ENCODE measurements at regions not wholly inside any gene's neighbourhood (a gene's known extent, or its start where the extent isn't known, plus 50 kb on each side); places are given as distances from the start of the nearest gene placed in this dataset.

DNA sequence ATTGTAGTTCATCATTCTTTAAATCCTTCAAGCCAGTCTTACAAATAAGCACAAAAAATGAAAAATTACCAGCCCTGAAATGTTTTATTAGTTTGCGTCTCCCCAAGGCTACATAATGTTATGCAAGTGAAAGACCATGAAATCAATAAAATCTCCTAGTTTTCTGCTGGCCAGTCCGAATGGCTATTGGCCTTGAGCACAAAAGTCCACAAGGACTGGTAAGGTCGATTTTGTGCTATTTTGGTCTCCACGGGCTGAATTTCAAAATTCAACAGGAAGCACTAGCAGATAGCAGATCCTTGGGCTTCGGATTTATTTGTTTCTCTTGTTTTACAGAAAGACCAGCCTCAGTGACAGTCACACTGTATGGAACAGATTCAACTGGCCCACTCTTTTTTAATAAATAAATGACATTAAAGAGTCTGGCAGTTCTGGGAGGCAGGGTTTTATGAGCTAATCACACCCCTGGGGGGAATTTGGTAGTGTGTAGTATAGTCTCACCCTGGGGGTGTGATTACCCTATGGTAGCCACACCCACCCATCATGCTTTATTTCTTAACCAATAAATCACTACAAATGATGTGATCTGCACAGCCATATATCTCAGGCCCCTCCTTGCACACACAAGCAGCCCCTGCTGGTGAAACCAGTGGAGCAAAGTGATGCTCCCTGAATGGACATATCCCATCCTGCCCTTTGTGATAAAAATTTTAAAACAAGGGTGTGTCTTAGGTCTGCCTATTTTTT lies 51.1 kb upstream of the TMEM33 start:
- no peak for DNase-seq (ENCODE audit: low read depth in 2 of 2)

DNA sequence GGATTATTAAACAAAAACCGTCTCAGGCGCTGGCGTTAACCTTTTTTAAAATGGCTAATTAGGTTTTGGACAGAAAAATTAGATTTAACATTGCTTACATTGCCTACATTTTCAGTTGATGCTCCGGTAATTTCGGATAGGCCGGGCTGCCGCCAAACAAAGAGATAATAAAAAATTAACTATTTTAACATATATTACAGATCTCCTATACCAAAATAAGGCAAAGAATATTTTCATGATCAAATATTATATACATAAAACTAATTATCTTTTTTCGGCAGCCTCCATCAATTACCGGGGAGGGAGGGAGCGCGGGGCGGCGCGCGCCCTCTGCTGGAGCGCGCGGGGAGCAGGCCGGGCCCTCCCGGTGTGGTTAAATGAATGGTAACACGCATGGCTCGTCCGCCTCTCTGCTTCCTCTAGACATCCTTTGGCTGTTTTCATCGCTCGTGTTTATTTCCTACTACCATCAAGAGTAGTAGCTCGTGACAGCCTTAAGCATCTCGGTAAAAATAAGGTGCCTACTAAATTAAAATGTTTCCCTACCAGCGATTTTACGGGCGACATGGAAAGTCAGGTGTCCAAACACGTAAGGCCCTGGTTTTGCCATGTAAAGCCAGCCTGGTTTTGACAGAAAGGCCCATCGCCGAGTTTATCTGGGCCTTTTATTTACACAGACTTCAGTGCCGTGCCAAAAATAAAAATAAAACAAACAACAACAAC lies 52.4 kb upstream of the TMEM33 start:
- DNase-seq (ENCODE audit: low read depth in 2 of 2) = peak; percentile 33 to 36

DNA sequence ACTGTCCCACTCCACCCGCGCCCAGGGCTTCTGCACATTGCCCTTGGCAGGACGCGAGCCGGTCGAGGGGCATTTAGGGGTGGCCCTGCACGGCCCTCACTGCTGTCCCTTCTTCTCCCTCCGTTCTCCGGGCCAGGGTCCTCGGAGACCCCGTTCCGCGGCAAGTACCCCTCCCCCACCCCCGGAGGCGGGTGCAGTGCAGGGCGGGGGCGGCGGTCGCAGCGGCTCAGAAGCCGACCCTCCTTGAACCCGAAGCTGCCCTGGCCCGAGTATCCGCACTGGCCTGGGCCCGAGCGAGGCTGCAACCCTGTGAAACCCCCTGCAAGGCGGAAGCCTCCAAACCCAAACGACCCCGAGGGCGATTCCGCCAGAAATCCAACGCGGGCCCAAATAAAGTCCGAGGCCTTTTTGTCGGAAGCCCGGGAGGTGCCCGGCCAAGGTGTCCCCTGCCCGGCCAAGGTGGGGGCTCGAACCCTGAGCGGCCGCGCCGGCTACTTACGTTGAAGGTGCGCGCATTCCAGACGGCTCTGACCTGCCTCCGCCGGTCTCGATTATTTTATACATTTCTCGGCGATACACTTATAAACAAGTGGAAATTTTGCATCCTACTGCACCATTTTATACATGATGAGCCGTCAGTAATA lies 53.1 kb upstream of the TMEM33 start:
- no peak for DNase-seq (ENCODE audit: low read depth in 2 of 2)

DNA sequence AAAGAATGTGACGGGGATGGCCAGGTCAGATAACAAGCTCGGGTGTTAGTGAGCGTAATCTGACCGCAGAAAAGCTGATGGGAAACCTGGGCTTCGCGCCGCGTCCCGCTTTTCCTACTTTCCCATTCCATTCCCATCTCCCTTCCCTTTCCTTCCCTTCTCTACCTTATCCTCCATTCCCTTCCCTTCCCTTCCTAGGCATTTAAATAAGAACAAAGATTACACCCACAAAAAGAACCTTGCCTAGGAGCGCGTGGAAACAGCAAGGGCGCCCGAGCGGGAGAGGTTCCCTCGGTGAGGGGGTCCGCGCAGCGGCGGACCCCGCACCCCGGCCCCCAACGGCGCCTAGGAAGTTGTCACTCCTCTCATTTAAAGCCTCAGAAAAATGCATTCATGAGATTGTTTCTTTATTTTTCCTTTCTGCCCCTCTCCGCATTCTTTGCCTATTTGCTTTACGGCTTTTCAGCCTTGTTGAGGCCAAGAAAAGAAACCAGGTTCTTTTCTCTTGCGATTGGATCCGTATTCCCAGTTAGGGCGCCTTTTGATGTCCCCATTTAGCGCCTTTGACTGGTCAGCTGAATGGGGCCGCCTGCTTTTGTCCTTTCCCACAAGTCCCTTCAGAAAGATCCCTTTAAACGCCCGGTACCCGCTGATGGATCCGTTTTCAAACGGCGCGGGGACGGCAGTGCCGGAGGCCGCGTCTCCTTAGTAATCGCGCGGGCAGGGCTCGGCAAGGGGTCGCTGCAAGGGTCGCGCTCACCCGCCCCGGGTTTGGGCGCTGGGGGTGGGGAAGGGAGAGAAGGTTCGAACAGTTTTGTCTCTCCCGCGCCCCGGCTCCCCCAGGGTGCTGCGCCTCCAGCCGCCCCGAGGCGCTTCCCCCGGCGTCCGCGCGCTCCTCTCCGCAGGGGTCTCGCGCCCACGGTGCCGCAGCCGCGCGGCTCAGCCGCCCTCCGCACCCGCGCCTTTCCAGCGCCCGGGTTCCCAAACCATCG lies 54.1 kb upstream of the TMEM33 start:
- DNase-seq (ENCODE audit: low read depth in 2 of 2) = no peak

DNA sequence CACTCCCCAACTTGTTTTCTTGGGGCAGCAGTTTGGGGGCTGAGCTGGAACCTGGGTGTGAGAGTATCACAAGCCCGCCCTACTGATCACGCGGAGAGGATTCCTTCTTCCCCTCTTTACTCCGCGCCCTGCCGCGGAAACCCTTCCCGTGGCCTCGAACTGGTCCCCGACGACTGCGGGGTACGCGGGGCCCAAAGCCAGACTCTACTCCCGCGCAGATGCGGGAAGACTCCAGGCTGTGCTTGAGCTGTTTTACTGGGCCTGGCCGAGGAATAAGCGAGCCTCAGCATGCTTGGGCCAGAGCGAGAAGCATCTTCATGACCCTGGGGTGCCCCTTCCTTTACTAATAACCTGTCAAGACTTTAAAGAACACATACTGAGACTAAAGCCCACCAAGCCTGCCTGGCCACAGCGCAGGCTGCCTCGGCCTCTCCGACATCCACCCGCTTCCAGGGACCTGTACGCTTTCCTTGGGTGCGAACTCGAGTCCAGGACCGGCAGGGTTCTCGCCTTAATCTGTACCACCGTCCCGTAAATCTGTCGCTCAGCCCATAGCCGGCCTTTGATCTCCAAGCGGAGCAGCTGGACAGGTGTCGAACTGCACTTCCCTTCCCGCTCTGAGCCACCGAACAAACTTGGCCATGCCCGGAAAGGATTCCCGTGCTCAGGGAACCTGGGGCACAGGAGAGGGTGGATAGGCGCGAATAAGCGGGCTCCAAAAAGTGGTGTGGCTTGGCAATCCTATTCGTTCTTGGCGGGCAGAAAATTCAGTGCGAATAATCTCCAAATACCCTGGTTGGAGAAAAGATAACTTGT lies 55.0 kb upstream of the TMEM33 start:
- no peak for DNase-seq (ENCODE audit: low read depth in 2 of 2)

DNA sequence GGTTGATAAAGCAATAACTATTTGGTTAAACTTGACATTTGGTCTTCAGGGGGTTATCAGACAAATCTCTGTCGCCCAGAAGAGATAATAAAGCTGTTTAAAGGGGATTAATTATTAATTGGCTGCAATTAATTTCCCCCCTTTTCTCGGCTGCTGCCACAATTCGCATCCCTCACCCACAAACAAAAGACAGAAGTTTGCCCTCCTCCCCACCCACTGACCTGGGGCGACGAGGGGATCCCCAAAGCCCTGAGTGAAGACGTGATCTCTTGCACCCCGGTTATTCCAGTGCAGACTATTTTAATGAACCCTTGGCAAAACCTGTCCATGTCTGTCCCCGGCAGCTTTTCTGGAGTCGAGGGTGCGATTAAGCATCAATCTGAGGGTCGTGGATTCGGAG lies 55.7 kb upstream of the TMEM33 start:
- DNase-seq (ENCODE audit: low read depth in 2 of 2) = no peak

DNA sequence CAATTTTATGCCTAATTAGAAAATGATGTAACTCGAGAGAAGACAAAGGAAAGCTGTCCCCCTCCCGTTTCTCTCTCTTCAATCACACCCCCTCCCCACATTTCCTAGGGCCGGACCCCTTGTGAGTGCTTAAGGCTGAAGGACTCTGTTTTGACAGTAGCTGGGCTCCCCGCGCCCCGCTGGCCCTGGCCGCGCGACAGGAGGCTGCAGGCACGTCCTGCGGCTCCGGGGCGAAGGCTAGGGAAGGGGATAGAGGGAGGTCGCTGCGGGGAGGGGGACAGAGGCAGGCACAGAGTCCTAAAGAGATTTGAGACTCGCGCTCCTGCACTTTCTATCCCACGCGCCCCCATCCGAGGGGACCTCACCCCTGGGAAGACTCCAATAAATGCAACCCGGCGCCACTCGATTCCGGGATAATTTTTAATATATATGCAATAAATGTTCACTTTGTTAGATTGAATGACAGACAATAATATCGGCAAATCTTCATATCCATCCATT lies 56.2 kb upstream of the TMEM33 start:
- DNase-seq (ENCODE audit: low read depth in 2 of 2) = no peak

DNA sequence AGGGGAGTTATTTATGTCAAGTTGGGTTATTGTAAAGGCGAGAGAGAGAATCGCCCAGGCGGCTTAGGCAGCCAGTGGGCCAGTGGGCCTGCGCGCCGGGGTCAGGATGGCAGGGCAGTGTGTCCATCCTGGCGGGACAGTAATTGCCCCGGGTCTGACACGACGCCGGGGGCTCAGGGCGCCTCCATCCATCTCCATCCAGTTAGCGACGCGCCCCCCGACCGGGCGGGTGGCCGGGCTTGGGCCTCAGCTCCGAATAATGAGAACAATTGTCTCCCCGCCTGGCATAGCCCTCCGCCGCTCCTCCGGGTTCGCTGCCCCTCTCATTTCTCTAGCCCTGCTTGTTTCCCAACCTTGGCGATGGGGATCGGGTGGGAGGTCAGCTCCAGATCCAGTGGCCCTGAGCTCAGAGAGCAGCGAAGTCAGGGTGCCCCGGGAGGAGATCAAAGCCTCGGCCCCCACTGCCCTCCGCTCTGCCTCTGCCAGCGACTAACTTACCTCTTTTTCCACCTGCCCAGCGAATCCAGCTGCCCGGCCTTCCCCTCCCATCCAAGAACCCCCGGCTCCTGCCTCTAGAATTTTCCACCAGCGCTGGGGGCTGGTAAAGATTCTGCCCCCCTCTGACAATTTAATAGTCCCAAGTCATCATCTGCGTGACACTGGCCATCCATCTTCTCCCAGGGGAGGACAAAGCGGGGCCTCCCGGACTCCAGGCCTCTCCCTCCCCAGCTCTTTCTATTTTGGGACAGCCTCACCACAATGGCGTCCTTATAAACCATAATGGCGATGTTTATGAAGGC lies 56.9 kb upstream of the TMEM33 start:
- DNase-seq (ENCODE audit: low read depth in 2 of 2) = no peak

DNA sequence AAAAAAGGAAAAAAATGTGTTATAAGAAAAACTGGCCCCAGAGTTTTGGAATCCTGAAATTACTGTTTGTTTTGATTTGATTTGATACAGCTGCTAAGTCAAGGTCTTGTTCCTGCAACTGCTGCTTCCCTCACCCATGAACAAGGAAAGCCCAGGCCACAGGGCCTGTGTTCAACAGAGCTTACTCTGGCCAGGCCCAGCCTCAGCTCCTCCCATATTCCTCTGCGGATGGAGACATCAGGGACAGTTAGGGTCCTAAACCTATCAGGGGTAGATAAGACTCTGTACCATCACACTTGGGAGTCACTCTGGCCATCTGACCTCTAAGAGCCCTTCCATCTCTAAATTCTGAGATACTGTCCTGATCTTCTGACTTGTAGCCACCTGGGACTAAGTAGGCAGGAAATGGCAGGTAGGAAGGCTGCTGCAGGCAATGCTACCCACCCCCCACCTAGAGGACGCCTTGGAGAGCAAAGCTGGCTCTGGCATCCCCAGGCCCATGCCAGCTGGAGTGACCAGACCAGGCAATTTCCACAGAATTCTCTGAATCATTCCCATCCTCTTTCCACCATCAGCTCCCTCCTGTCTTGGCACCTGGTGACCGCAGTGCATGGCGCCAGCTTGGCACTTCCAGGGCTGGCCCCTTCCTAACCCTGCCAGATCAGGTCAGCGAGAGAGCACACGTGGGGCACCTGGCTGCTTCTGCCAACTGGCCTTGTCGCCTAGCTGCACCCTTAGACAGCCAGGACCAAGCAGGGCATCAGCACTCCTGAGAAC lies 58.0 kb upstream of the TMEM33 start:
- DNase-seq (ENCODE audit: low read depth in 2 of 2) = no peak

DNA sequence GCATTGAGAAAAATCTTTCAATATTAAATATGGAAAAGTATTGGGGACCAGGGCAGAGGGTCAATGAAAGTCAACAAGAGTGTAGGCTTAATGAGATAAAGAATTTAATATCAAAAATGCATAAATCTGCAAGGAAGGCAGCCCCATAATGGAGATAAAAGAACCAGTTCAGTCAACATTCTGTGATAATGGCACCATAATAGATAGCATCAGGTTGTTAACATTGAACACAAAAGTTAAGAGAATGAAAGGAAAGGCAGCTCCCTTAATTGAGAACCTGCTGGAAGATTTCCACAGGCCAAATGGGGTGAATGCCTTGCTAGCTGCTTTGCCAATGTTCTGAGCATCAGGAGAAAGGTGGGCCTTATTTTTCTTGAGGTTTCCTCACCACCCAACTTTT lies 60.4 kb upstream of the TMEM33 start:
- no peak for DNase-seq (ENCODE audit: low read depth in 2 of 2)

DNA sequence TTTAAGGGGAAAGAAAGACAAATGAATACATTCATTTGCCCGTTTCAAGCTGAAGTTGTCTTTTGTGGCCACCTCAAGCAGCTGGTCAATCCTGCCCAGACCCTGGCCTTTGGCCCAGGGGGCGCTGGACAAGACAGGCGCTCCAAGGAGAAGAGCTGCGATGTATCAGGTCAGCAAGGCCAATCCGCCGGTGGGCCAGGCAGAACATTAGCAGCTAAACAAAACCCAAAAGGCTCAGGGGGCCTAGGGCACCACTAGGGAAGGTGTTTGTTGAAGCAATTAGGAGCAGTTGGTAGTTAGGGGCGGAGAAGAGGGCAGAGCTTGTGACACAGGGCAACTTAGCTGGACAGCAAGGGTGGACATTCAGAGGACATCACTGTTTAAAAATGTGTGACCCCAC lies 60.8 kb upstream of the TMEM33 start:
- DNase-seq (ENCODE audit: low read depth in 2 of 2) = no peak

DNA sequence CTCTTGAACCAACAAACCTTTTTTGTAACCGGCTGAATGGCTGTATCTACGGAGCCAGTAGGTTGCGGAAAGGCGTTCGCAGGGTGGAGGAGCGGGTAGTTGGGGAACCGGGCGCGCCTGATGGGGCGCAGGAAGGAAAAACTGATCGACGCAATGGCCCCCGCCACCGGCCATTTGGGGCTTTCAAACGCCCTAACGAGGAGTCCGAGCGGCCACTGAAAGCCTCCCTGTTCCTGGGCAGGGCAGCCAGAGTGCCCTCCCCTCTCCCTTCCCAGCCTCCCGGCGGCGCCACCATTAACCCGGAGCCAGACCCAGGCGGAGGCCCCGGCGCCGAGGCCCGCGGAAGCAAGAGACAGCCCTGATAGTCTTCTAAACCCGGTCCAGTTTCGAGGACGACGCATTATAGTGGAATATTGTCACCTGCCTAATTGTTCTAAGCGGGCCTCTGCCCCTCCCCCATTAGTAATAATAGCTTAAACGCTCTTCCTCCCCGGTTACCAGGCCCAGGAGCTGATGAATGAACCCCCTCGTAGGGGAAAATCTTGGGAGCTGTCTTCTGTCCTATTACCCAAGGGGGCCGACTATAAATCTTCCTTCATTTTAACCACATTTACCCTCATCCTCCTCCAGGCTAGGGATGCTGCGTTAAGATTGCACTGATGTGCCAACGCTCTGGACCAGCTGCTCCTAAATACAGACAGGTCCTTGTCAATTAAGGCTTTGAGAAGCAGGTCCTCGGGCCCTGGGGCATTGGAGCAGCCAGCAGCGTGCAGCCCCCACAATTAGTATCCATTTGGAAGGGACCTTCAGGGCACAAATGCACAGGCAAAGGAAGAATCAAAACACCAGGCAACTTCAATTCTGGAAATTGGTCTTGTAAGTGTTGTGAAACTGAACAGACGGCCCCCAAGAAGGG lies 61.6 kb upstream of the TMEM33 start:
- DNase-seq (ENCODE audit: low read depth in 2 of 2) = no peak

DNA sequence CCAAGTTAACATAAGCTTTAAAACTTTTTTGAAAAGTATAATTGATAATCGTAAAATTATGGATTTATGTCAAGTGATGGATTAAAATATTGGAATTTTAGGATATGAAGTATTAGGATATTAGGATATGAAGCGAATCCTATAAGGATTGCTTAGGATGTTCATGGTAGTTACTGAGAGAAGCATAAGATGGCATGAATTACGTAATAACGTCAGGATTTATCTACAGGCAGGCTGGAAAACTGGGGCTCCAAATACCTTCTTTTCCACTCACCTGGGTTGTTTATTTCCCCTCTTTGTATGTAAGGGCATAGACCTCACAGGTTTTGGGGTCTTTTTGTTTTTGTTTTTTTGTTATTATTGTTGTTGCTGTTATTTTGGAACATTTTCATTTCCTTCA lies 65.2 kb upstream of the TMEM33 start:
- DNase-seq (ENCODE audit: low read depth in 2 of 2) = no peak

DNA sequence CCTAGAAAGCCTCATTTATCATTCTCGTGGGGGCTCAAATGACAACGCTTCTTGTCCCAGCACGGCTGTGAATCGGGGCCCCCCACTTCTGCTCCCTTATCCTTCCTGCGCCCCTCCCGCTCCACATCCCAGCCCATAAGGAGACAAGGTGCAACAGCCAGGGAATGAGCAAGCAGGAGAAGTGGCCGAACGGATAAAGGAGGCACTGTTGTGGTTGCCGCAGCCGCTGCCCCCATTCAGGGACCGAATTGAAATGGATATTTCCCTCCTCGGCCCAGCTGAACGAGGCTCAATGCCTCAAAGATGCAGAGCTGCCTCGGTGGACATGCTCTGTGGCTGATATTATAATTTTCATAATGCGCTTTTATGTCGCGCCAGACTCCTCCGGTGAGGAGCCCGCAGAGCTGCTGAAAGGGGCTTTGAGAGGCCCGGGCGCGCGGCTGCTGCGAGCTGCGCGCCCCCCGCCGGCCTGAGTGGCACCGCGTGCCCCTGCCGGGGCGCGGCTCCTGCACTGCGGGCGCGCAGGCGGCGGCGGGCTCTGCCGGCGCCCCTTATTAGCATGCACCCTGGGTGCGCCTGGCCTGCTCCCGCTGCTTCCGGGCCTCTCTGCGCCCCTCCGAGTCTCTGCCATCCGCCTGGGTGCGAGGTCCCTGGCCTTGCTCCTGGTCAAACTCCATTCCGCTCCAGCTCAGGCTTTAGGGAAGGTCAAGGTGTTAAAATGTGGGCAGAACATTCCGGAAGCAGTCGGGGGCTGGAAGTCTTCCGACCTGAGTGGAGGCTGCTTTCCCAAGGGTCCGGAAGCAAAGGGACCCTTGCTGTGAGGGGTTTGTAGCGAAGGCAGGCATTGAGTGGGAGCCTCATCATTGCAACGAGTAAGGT lies 68.2 kb upstream of the TMEM33 start:
- DNase-seq (ENCODE audit: low read depth in 2 of 2) = no peak

DNA sequence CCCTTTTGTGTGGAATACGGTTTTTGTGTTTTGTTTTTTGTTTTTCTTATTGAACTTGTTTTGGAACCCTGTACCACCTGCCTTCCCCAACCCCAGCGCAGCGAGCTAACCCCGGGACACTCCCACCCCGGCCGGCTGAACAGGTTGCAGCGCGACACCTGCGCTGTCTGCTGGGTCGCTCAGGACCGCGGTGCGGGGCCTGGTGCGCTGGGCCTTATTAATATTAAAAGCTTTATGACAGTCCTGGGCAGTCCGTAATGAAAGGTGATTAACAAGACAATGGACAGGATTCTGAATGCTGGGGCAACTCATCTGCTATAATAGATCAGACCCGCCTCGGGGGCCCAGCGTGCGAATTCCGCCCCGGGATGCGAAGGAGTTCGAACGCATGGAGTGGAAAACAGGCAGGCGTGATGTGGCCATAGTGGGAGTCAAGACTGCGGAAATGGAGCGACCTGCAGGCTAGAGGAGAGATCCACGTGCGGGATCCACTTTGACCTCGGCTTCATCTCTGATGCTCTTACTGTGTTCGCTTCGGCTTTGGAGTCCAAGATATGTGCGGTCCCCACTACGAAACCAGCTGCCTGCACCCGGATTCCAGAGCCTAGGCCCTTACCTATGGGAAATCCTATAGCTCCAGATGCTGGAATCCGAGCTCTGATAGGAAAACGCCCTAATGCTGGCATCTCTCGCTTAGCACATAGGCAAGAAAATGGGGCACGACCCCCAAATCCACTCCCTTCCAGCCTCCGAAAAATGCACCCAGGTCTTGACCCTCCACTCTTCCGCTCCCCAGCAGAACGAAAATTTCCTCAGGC lies 69.0 kb upstream of the TMEM33 start:
- no peak for DNase-seq (ENCODE audit: low read depth in 2 of 2)

DNA sequence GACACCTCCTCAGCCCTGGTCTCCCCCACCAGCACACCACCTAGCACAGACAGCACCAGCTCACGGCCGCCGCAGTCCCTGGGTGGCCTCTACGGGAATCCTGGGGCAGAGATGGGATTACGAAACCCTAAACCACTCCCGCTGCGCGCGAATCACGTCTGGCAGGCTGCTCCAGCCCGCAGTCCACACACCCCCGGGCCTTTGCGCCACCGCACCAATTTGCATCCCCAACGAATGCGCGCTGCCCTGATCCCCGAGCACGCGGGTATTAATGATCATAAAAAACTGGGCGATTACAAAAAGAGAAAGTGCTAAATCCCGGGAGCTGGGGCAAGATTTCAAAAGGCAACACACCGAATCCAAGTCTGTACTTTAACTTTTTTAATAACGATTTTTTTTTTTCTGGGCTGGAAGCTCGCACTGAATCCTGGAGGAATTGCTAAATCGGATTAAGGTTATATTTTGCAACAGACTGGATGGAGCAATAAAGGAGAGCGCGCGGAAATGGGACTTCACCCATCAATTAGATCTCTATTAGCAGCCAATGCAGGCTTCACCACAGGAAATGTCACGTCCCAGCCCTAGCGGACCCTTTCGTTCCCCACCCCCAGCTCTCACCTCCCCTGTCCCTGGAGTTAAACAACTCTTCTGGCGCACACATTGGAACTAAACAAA lies 69.8 kb upstream of the TMEM33 start:
- no peak for DNase-seq (ENCODE audit: low read depth in 2 of 2)
